HL-60 (cell line): ENCODE measurements at regions not wholly inside any gene's neighbourhood (a gene's known extent, or its start where the extent isn't known, plus 50 kb on each side); places are given as distances from the start of the nearest gene placed in this dataset.

ENCODE experiments used
- POLR2AphosphoS5 ChIP-seq: IDR thresholded peaks from 2 replicates; pipeline ENCODE4 v1.6.1; 2012; ENCODE audit warnings: low read depth
- TF ChIP-seq, protein P1 (sequence below): IDR thresholded peaks from one replicate; pipeline ENCODE4 v1.5.1; 2011; ENCODE audit warnings: low read length, control low read depth, inconsistent platforms; ENCODE audit not compliant: insufficient read depth

- no peak for TF ChIP-seq POLR2AphosphoS5
- TF ChIP-seq, protein P1, sequence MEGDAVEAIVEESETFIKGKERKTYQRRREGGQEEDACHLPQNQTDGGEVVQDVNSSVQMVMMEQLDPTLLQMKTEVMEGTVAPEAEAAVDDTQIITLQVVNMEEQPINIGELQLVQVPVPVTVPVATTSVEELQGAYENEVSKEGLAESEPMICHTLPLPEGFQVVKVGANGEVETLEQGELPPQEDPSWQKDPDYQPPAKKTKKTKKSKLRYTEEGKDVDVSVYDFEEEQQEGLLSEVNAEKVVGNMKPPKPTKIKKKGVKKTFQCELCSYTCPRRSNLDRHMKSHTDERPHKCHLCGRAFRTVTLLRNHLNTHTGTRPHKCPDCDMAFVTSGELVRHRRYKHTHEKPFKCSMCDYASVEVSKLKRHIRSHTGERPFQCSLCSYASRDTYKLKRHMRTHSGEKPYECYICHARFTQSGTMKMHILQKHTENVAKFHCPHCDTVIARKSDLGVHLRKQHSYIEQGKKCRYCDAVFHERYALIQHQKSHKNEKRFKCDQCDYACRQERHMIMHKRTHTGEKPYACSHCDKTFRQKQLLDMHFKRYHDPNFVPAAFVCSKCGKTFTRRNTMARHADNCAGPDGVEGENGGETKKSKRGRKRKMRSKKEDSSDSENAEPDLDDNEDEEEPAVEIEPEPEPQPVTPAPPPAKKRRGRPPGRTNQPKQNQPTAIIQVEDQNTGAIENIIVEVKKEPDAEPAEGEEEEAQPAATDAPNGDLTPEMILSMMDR = no peak
Measured at GRCh38 chr5:74261421-74261820, 379.1 kb downstream of the ENC1 start.
